ENCODE measurements at regions not wholly inside any gene's neighbourhood (a gene's known extent, or its start where the extent isn't known, plus 50 kb on each side); places are given as distances from the start of the nearest gene placed in this dataset.

DNA sequence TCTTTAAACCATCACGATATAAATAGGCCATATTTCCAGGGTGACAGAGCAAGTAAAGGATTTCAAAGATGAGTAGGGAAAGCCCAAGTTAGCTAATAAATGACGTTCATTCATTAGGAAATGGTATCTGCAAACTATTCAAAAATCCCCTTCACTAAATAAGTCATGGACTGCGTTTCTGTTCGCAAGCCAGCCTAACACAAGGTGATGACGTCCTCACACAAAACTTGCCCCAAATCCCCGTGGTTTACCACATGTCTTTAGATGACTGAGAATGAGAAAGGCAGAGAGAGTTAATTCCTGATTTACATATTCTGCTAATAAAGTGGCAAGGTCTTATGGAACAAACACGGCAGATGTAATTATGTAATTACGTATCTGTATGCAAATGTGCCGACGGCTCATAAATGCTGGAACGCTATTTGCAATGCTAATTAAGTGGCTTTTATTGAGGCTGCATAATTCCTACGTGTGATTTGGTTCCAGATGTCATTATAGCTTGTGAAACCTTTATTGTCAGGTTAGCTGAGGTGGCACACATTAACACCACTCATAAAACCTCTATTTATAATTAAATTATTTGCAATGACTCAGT, 437.7 kb upstream of the FRG1 start:
- in situ Hi-C loops (cut with MboI; ENCODE audit: low sequenced_read_pairs, unreplicated experiment): no loop called here
- no peak for DNase-seq (ENCODE audit: low spot score)
- TF ChIP-seq, protein P1, sequence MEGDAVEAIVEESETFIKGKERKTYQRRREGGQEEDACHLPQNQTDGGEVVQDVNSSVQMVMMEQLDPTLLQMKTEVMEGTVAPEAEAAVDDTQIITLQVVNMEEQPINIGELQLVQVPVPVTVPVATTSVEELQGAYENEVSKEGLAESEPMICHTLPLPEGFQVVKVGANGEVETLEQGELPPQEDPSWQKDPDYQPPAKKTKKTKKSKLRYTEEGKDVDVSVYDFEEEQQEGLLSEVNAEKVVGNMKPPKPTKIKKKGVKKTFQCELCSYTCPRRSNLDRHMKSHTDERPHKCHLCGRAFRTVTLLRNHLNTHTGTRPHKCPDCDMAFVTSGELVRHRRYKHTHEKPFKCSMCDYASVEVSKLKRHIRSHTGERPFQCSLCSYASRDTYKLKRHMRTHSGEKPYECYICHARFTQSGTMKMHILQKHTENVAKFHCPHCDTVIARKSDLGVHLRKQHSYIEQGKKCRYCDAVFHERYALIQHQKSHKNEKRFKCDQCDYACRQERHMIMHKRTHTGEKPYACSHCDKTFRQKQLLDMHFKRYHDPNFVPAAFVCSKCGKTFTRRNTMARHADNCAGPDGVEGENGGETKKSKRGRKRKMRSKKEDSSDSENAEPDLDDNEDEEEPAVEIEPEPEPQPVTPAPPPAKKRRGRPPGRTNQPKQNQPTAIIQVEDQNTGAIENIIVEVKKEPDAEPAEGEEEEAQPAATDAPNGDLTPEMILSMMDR (IDR thresholded peaks at IDR 0.05; ENCODE audit: borderline replicate concordance, control extremely low read depth, extremely low read depth, insufficient read depth, missing control alignments): no peak

DNA sequence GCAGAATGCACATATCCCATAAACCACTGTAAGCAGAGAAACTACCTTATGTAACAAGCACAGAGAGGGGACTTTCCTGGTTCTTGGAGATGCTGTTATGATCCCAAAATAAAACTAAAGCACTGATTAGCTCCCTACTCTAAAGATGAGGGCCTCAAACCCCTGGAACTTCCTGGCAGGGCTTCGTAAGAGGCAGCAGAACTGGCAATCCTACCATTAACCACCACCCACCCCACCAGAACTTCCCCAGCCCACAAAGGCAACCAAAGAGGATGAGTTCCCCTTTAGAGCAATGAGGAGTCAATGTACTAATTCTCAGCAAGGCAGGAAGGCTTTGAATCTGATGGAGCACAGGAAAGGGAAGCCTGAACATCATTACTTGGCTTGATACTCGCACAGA, 436.5 kb upstream of the FRG1 start:
- DNase-seq (ENCODE audit: low spot score): no peak
- TF ChIP-seq, protein P1 (IDR thresholded peaks at IDR 0.05; ENCODE audit: borderline replicate concordance, control extremely low read depth, extremely low read depth, insufficient read depth, missing control alignments): no peak
- in situ Hi-C loops (cut with MboI; ENCODE audit: low sequenced_read_pairs, unreplicated experiment): no loop called here

DNA sequence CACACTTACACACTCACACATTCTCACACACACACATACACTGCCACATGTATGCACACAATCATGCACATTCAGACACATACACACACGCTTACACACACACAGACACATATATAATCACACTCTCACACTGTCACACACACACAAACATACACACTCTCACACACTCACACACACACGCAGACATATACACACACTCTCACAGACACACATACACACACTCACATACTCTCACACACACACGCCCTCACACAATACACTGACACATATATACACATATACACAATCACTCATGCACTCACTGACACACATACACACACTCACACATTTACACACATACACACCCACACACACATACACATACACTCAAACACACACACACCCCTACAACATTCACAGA, 435.3 kb upstream of the FRG1 start:
- in situ Hi-C loops (cut with MboI; ENCODE audit: low sequenced_read_pairs, unreplicated experiment): no loop called here
- no peak for DNase-seq (ENCODE audit: low spot score)
- TF ChIP-seq, protein P1 (IDR thresholded peaks at IDR 0.05; ENCODE audit: borderline replicate concordance, control extremely low read depth, extremely low read depth, insufficient read depth, missing control alignments): no peak

DNA sequence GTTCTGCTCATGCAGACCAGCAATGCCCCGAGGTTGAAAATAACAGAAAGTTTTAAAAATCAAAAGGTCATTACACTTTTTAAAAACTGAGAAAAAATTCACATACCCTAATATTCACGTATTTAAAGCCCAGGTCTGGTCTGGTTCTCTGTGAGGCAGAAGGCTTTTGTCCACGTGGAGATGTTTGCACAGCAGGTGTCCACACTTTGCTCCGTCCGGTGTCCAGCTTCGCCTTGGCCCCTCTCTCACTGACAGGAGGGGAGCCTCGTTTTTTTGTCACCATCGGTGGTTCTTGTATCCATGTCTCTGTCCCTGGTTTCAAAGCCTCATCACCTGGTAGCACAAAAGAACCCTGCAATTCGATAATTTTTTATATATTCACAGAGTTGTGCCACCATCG, 434.6 kb upstream of the FRG1 start:
- TF ChIP-seq, protein P1 (IDR thresholded peaks at IDR 0.05; ENCODE audit: borderline replicate concordance, control extremely low read depth, extremely low read depth, insufficient read depth, missing control alignments): no peak
- no peak for DNase-seq (ENCODE audit: low spot score)
- in situ Hi-C loops (cut with MboI; ENCODE audit: low sequenced_read_pairs, unreplicated experiment): no loop called here

DNA sequence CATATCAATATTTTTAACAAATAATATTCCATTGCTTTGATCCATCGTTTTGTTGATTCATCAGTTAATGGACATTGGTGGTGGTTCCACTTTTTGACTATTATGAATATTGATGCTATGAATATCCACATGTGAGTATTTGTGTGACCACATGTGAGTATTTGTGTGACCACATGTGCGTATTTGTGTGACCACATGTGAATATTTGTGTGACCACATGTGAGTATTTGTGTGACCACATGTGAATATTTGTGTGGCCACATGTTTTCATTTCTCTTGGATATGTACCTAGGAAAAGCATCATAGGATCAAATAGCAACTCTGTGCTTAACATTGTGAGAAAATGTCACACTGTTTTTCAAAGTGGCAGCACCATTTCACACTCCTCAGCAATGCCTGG, 433.6 kb upstream of the FRG1 start:
- DNase-seq (ENCODE audit: low spot score): no peak
- in situ Hi-C loops (cut with MboI; ENCODE audit: low sequenced_read_pairs, unreplicated experiment): no loop called here
- TF ChIP-seq, protein P1 (IDR thresholded peaks at IDR 0.05; ENCODE audit: borderline replicate concordance, control extremely low read depth, extremely low read depth, insufficient read depth, missing control alignments): no peak

DNA sequence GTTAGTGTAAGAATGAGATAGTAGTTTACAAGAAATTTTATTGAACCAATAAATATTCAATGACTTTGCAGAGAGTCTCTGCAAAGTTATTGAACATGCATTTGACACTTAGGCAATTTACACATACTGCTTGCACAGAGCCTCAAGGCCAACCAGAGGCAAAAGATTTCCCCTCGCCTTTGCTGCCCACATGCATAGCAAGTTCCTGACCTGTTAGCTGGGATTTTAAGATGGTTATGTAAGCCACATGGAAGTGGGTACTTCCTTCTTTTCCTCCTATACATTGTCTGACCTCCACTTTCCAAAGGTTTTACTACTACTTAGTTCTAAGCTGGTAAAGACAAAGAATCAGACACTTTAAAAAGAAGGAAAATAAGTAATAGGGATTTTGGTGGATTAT, 430.1 kb upstream of the FRG1 start:
- in situ Hi-C loops (cut with MboI; ENCODE audit: low sequenced_read_pairs, unreplicated experiment): no loop called here
- TF ChIP-seq, protein P1 (IDR thresholded peaks at IDR 0.05; ENCODE audit: borderline replicate concordance, control extremely low read depth, extremely low read depth, insufficient read depth, missing control alignments): no peak
- no peak for DNase-seq (ENCODE audit: low spot score)
